Stimulated activated CD4-positive, alpha-beta T cell treated with anti-CD3 and anti-CD28 coated beads, Interleukin-12 subunit alpha, Interleukin-12 subunit beta, amount 100 ng/mL, for 24 hours (primary cell): ENCODE measurements at regions not wholly inside any gene's neighbourhood (a gene's known extent, or its start where the extent isn't known, plus 50 kb on each side); places are given as distances from the start of the nearest gene placed in this dataset.

Experiments used
- DNase-seq, 2 experiments: peaks; one replicate each; pipeline ENCODE4 v3.0.0-alpha.2; 2020; ENCODE audit warnings: low read depth in 2 of 2

- no peak for DNase-seq
These were observed 99.4 kb upstream of the PGRMC2 start for GRCh38 chr4:128386761-128387599.

DNA sequence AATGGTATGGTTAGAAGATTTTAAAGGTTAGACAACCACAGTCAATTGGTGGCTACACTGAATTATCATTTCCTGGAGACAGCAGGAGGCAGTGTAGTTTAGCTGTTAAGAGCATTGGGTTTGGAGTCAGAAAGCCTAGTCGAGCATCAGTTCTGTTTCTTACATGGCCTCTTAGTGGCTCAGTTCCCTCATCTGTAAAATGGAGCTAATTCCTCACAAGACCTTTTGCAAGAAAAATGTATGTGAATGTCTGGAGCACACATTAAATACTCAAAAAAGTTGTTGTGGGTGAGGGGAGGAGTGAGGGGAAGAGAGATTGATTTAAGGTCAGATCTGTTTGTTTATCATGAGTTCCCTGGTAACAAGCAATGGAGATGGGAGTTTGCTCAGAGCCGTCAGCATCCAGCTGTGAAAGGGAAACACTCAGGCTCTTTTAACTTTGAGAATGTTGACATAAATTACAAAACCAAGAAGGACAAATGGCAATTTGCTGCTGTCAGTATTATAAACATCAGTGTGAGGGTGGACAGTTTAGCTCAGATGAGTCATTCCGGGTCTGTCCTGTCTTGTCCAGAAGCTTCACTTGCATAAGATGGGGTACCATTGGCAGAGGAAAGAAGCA is 98.2 kb upstream of the PGRMC2 start:
- no peak for DNase-seq

DNA sequence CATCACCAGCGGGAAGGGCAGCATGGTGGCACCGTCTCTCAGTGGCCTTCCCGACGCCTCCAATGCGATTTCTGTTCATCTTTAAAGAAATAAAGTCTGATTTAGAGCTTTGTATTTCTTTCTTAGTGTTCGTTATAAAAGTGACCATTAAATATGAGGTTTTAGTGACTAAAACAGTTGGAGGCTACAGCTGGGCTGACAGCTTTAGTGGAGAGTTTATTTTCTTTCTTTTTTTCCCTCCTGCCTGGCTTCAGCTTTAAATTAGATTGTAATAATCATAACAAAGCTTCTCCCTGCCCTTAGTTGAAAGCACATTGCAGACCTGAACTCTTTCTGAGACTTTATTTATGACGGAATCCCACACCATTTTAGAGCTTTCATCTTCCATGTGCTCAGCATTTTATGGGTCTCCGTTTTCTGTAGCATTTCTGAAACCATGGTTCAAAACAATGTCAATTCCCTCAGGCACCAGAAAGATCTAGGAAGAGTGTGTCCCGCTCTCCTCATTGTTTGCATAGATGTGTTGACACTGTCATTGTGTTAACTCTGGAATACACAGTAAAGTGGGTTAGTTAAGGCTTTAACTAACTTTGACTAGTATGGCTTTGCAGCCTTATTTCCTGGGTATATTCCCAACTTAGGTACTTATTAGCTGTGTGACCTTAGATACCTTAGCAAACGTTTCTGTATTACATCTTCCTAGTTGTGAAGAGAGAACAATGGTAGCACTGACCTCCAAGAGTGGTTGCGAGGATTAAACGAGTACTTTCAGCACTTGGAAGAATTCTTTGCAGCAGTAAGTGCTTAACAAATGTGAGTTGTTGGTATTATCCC is 97.4 kb upstream of the PGRMC2 start:
- no peak for DNase-seq

DNA sequence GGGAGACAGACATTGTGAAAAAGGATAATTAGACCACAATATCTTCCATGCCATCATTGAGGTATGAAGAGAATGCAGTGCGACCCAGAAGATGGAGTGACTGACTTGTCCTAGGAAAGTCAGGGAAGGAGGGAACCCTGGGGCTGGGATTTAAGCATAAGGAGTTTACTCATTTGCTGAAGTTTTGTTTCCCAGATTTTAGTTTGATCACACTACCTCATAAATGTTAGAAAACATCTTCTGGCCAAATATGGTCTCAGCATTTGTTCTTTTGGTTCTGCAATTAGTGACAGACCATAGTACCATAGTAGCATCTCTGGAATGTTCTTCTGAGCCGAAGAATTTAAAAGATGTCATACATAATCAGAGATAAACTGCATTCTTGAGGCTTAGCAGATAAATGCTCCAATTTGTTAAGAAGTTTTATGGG is 96.5 kb upstream of the PGRMC2 start:
- no peak for DNase-seq

GRCh38 chr4:128381748-128382559 is 94.3 kb upstream of the PGRMC2 start:
- DNase-seq = no peak

DNA sequence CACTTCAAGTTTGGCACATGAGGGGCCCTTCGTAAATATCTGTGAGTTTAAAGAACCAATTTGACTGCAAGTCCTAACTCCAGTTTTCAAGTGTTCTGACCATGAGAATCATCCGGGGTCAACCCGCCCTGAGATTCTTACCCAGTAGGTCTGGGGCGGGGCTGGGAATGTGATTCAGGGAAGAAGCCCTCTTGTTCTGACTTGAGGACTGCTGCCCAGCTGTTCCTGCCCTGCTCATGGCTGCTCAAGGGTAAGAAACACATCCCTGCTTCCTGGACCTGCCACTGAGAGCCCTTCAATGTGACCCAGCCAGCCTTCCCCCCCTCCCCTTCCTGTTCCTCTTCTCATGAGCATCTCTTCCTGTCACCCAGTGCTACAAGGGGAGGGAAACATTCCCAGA is 92.7 kb upstream of the PGRMC2 start:
- no peak for DNase-seq

GRCh38 chr4:128379860-128380259 is 92.2 kb upstream of the PGRMC2 start:
- DNase-seq = no peak

- DNase-seq = no peak
These were observed 91.1 kb upstream of the PGRMC2 start for GRCh38 chr4:128378668-128379067.

DNA sequence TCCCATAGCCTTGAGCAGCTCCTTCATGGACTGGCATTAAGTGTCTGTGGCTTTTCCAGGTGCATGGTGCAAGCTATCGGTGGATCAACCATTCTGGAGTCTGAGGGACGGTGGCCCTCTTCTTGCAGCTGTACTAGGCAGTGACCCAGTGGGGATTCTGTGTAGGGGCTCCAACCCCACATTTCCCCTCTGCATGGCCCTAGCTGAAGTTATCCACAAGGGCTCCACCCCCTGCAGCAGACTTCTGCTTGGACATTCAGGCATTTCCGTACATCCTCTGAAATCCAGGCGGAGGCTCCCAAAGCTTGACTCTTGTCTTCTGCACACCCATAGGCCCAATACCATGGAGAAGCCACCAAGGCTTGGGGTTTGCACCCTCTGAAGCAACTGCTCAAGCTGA is 89.3 kb upstream of the PGRMC2 start:
- no peak for DNase-seq

- no peak for DNase-seq
These were observed 88.7 kb upstream of the PGRMC2 start for GRCh38 chr4:128376303-128376702.

- DNase-seq = no peak
These were observed 86.0 kb upstream of the PGRMC2 start for GRCh38 chr4:128373628-128374027.

DNA sequence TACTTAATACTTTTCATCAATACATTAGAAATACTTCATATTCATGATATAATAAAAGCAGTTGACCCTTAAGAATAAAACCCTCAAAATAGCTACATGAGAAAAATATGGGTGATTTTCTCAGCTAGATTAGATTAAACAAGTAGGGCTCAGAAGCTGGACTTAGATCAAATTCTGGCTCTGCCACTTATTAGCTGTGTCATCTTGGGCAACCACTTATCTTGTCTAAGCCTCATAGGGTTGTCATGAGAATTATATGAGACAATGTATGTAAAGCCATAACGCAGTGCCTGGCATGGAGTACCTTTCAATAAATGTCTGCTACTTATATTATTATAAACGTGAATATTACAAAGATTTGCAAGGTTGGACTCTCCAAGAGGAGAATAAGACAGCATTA is 84.3 kb upstream of the PGRMC2 start:
- no peak for DNase-seq

DNA sequence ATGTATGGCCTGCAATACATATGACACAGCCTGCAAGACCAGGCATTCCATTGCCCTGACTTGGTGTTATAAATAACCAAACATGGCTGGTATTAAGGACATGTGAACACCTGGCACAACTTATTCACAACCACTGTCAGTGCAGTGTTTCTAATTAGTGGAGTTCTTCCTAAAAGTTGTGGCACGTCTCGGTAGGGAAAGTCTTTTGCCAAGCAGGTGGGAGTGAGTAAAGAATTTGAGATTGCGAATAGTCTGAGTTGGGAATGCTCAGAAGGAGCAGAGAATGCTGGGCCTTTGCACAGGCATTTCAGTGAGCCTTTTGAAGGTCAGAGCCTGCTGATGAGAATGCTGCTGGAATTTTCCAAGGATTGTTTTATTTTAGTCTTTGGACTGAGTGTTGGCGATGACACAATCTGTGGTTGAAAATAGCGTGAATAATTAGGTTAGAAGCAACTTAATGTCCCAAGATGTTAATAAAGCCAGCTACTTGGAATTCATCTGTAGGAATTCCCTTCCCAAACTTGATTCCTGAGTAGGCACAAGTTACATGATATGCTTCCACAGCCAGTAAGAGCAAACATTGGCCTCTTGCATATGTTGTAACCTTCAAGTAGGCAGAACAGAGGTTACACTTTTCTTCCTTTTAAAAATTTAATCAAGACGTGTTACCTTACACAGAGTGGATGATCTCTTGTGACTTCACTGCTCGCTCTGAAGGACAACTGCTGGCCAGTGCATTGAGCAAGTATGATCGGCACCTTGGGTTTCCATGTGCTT is 83.6 kb upstream of the PGRMC2 start:
- DNase-seq = no peak

GRCh38 chr4:128366212-128366611 is 78.6 kb upstream of the PGRMC2 start:
- no peak for DNase-seq

DNA sequence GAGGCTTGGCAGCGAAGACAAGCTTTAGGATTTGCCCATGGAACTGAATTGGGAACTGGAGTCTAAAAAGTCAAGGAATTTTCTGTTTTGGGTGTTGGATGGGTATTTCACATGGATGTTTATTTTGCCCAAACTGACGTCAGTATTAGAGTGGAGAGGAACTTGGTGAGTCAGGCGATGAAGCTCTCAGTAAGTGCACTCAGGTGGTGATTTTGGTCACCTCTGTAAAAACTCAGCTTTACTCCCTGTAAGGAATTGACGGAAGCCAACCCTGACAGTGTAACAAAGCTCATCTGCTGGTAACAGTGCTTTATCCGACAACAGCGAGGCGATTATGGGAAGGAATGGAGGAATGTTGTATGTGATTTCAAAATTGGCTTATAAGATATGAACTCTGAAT is 77.0 kb upstream of the PGRMC2 start:
- no peak for DNase-seq

DNA sequence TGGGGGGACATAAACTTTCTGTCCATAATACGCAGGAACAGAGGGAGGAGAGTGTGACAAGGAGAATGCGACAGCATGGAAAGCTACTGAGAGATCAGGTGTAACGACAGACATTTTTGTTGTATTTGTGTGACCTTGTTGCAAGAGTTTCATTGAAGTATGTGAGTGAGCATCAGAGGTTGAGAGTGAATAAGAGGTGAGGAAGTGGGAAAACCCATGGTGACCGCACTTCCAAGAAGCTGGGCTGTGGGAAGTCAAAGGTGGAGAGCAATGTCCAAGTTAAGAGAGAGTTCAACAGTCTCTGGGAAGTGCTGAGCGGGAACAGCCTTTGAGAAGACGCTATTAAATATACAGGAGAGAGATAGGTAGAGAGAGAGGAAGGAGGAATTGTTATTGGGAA is 76.4 kb upstream of the PGRMC2 start:
- no peak for DNase-seq

- no peak for DNase-seq
These were observed 75.1 kb upstream of the PGRMC2 start for GRCh38 chr4:128362760-128363159.

GRCh38 chr4:128359422-128359821 is 71.8 kb upstream of the PGRMC2 start:
- no peak for DNase-seq

- no peak for DNase-seq
These were observed 71.3 kb upstream of the PGRMC2 start for GRCh38 chr4:128358913-128359279.

DNA sequence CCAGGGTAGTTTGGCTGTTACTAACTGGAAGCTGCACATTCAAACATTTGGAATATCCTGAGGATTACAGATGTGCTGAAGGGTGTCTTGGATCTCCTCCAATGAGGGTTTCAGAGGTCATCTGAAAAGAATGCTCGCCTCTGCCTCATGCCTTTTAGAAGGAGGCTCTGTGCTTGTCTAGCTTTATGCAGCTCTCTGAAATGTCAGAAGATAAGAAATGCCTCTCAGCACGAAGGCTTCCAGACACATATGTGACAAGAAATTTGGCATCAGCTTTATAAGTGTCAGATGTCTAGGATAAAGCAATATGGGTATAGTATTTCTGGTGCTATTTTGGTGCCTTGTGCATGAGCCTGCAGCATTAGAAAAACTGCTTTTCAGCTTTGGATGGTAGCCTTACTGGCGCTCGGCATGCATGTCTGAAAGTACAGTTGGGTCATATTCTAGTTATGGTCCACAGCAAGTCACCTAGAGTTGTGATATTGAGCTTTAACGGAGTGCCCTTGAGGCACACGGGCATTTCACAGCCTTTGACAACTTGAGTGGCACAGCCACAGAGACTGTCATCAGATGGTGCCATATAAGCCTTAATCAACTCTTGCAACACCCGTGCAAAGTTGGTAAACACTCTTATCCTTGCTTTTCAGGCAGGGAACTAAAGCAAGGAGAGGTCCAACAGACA is 70.8 kb upstream of the PGRMC2 start:
- no peak for DNase-seq
